ENCODE measurements at regions not wholly inside any gene's neighbourhood (a gene's known extent, or its start where the extent isn't known, plus 50 kb on each side); places are given as distances from the start of the nearest gene placed in this dataset.

DNA sequence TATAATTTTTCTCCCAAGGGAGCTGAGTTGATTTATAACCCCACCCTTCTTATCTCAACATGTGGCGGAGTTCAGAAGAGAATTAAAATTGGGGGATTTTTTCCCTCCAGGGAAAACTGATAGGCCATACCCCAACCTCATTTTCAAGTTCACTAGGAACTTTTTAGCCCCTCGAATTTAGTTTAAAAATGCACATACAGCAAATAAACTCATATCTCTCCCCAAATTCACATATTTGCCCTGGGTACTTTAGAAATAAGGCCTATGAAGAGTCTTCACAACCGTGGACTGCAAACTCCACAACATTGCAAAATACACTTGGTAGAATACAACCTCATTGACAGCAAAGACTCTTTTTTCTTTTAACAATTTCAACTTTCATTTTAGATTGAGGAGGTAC, 206.7 kb upstream of the LEF1 start:
- TF ChIP-seq, protein P1, sequence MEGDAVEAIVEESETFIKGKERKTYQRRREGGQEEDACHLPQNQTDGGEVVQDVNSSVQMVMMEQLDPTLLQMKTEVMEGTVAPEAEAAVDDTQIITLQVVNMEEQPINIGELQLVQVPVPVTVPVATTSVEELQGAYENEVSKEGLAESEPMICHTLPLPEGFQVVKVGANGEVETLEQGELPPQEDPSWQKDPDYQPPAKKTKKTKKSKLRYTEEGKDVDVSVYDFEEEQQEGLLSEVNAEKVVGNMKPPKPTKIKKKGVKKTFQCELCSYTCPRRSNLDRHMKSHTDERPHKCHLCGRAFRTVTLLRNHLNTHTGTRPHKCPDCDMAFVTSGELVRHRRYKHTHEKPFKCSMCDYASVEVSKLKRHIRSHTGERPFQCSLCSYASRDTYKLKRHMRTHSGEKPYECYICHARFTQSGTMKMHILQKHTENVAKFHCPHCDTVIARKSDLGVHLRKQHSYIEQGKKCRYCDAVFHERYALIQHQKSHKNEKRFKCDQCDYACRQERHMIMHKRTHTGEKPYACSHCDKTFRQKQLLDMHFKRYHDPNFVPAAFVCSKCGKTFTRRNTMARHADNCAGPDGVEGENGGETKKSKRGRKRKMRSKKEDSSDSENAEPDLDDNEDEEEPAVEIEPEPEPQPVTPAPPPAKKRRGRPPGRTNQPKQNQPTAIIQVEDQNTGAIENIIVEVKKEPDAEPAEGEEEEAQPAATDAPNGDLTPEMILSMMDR (IDR thresholded peaks at IDR 0.05): no peak
- no peak for TF ChIP-seq POLR2A (IDR thresholded peaks at IDR 0.05)
